ENCODE measurements at regions not wholly inside any gene's neighbourhood (a gene's known extent, or its start where the extent isn't known, plus 50 kb on each side); places are given as distances from the start of the nearest gene placed in this dataset.

GRCh38 chr15:61564785-61565184 lies 335.7 kb upstream of the RORA start:
- no peak for TF ChIP-seq POLR2AphosphoS5 (IDR thresholded peaks at IDR 0.05; ENCODE audit: control insufficient read depth, insufficient read depth, low read depth, low read length)
- no peak for TF ChIP-seq CEBPZ (IDR thresholded peaks at IDR 0.05; ENCODE audit: borderline replicate concordance, low read depth, low read length)
- no peak for TF ChIP-seq SMARCE1 (IDR thresholded peaks at IDR 0.05)
- TF ChIP-seq POLR2A (conservative IDR thresholded peaks at IDR 0.05) = no peak
- no peak for TF ChIP-seq GABPB1 (CRISPR knock-in tag; IDR thresholded peaks at IDR 0.05)
- no peak for TF ChIP-seq CTCFL (IDR thresholded peaks at IDR 0.05; ENCODE audit: borderline replicate concordance, insufficient read depth, low read depth, low read length, poor library complexity, severe bottlenecking)
- TF ChIP-seq RHOXF2B (CRISPR knock-in tag; conservative IDR thresholded peaks at IDR 0.05) = no peak

Data from K562 (cell line).